Stromal cell of bone marrow (primary cell): ENCODE measurements at regions not wholly inside any gene's neighbourhood (a gene's known extent, or its start where the extent isn't known, plus 50 kb on each side); places are given as distances from the start of the nearest gene placed in this dataset.
"Not testable (repeated sequence)": the region's sequence is repeated elsewhere in the genome, so short reads cannot be mapped to it uniquely, and the experiment has no call there.

Experiments
- DNase-seq: peaks from one replicate; pipeline ENCODE4 v3.0.0-alpha.2; 2012; ENCODE audit warnings: low read depth

DNA sequence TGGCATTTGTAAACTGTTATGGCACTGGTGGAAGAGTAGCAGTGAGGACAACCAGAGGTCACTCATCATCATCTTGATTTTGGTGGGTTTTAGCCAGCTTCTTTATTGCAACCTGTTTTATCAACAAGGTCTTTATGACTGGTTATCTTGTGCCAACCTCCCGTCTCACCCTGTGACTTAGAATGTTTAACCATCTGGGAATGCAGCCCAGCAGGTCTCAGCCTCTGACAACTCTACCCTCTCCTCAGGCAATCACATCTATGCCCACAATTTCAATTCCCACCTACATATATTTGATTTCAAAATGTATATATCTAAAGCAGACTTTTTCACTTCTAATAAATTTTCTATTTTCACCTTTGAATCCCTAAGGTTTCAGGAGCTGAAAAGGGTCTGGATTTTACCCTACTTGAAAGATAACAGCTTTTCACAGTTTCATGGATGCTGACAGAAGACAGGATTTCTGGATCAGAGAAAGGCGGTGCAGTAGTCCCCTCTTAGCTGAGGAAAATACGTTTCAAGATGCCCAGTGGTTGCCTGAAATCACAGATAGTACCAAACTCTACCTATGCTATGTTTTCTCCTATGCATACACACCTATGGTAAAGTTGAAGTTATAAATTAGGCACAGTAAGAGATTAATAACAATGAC, 1171.8 kb downstream of the DIAPH3 start:
- DNase-seq: no peak

GRCh38 chr13:58992478-58993042, 1171.2 kb downstream of the DIAPH3 start:
- no peak for DNase-seq

GRCh38 chr13:58994077-58994476, 1169.7 kb downstream of the DIAPH3 start:
- DNase-seq: no peak

- no peak for DNase-seq
Measured at GRCh38 chr13:58994777-58995176, 1169.0 kb downstream of the DIAPH3 start.

GRCh38 chr13:58998716-58999115, 1165.0 kb downstream of the DIAPH3 start:
- DNase-seq: no peak

DNA sequence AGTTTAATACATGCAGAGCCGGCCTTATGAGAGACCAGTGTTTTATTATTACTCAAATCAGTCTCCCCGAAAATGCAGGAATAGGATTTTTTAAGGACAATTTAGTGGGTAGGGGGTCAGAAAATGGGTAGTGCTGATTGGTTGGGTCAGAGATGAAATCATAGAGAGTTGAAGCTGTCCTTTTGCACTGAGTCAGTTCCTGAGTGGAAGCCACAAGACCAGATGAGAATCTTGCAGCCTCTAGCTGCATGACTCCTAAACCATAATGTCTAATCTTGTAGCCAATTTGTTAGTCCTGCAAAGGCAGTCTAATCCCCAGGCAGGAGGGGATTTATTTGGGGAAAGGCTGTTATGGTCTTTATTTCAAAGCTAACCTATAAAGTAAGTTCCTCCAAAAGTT, 1163.9 kb downstream of the DIAPH3 start:
- DNase-seq: no peak

DNA sequence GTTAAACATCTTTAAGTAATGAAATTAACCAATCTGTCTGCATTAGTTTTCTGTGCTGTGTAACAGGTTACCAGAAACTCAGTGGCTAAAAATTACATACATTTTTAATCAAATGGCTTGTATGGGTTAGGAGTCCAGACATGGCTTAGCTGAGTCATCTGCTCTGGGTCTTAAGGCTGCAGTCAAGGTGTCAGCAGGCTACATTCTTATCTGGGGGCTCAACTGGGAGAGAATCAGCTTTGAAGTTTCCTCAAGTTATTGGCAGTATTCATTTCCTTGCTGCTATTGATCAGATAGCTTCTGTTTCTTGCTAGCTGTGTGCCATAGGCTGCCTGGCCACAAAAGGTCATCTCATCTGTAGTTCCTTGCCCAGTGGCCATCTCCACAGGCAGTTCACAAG, 1163.0 kb downstream of the DIAPH3 start:
- DNase-seq: no peak

DNA sequence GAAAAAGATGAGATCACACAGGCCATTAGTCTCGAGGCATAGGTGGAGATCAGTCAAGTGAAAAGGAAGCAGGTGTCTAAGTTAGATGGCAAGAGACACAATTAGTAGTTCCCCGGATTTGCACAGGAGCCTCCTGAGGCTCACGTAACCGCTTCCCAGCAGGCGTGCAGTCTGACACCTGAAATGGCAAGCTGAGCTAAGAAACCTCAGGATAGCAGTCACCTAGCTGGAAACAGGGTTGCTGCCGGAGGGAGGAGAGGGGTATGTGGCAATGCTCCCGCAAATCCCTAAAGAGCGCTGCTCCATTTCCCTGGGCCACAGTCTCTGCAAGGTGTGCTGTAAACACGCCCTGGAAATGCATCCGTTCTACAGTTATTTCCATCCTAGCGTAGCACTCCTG, 1151.0 kb downstream of the DIAPH3 start:
- no peak for DNase-seq

DNA sequence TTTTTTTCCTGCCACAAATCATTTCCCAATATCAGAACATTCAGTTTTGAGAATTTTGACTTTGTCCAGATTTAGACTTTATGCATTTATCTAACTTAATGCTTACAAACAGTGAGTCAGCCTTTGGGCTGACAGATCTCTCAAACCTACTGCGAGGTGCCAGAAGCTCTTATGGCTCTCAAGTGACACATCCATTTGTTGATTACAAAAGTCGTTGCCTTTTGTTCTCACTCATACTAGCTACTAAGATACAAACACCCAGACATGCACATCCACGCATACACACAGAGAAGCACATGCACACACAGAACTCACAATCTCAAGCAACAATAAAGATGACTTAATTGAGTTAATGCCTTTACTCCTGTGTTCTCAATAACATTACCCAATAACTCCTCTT, 1147.5 kb downstream of the DIAPH3 start:
- DNase-seq: no peak

DNA sequence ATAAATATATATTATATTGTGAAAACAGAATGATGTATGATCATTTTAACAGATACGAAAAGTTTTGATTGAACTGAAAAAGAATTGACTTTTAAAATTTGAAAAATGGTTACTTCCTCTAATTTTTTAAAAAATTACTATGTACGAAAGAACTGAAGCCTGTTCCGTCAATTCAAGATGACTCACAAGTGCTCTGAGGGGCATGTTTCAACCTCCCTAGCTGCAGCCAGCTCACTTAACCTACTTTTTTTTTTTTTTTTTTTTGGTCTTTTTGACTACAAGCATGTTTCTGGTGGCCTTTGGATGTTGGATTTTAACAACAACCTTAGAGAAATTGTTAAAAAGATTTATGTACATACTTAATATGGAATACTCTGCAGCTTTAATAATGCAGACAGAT, 1139.3 kb downstream of the DIAPH3 start:
- peak; percentile 7 for DNase-seq

DNA sequence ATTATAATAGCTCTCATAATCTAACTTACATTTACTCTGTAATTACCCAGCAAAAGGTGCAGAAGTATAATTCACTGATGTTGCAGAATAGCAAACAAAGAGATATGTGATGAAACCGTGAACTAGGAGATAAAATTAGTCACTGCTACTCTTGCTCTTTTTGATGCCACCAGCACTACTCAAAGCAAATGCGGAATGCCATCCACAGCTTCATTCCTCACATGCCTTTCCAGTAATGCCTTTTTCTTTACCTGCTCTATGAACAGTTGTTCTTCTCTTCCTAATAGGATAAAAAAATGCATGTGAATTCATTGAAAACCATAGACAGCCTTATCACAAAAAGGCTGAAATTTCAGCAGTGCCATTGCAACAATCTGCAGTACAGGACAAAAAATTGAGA, 1129.5 kb downstream of the DIAPH3 start:
- no peak for DNase-seq

GRCh38 chr13:59038824-59039223, 1124.9 kb downstream of the DIAPH3 start:
- peak; percentile 13 for DNase-seq

- DNase-seq: no peak
Measured at GRCh38 chr13:59043016-59043415, 1120.7 kb downstream of the DIAPH3 start.

- DNase-seq: no peak
Measured at GRCh38 chr13:59047546-59047945, 1116.2 kb downstream of the DIAPH3 start.

DNA sequence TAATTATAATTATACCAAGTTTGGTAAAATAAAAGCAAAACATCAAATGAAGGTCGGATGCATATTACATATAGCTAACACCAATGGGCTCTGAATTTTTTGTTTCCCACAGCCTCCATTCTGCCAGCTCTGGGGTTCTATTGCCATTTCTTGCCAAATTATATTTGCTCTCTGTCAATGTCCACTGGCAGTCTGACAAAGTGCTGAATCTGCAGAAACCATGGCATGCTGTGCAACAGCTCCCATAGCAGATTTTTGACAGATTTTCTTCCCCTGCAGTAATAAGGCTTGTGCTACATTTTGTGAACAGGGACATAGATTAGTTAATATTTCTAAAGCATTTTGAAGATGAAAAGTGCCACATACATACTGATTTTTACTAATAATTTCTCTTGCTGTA, 1102.1 kb downstream of the DIAPH3 start:
- no peak for DNase-seq

DNA sequence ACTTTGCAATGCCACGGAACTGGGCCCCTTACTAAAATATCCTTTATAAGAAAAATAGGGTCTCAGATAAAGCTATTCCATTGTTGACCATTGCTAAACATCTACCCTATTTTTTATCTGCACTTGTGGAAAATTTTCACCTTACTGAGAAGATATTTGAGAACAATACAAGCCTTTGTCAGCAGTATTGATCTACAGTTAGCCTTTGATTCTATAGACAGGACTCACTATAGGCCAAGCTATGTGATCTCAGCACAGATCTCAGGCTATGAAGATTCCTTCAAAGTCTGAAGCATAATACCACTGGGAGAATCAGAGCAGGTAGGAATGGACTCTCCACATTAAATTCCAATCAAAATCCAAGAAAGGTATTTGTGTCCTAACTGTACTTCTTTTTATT, 1099.7 kb downstream of the DIAPH3 start:
- DNase-seq: no peak

DNA sequence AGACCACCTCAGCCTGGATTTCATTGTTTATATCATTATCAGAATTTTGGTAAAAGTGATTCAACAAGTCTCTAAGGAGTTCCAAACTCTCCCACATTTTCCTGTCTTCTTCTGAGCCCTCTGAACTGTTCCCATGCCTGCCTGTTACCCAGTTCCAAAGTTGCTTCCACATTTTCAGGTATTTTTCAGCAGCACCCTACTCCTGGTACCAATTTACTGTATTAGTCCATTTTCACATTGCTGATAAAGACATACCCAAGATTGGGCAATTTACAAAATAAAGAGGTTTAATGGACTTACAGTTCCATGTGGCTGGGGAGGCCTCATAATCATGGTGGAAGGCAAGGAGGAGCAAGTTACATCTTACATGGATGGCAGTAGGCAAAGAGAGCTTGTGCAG, 1087.3 kb downstream of the DIAPH3 start:
- DNase-seq: not testable (repeated sequence)

DNA sequence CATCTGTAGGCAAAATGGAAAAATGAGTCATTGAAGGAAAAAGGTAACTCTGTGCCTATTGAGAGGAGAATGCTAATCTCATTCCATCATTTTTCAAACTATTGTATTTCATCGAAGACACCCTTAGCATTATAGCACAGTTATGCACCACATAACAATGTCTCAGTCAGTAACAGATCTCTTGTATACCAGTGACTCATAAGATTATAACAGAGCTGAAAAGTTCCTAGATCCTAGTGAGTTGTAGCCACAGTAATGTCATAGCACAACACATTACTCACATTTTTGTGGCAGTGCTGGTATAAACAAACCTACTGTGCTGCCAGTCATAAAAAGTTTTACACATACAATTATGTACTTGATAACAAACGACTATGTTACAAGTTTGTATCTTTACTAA, 1077.6 kb downstream of the DIAPH3 start:
- peak; percentile 19 for DNase-seq

DNA sequence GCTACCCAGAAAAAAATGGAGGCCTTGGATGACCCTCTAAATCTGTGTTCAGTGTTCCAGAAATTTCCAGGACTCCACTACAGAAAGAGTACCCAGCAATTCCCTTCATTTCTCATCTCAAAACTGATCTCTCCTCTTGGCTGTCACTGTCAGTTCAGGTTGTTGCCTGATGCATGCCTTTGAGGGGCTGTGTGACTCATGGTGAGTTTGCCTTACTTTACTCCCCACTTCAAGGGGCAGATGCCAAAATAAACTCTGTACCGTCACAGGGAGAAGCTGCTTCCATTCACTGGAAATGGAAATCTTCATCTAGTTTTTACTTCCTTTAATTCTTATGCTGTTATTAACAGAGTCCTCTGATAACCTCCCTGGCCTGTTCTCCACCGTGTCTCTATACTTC, 1075.0 kb downstream of the DIAPH3 start:
- peak; percentile 56 for DNase-seq

DNA sequence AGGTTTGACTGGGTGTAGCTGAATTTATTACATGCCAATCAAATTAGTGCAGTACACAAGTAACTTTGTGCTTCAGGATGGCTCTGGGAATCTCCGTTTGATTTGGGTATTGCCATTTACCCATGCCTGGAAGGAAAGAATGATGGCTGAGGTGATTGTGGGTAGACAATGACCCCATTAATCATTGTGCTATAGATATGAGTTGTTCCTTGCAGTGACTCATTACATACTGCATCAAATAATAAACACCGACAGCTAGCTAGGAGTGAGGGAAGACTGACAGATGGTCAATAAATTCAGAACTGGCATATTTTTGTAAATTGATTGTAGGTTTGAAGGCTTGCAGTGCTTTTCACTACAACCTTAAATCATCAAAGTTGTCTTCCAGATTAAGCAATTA, 1069.5 kb downstream of the DIAPH3 start:
- DNase-seq: no peak

- no peak for DNase-seq
Measured at GRCh38 chr13:59099182-59099974, 1064.3 kb downstream of the DIAPH3 start.

GRCh38 chr13:59103004-59103768, 1060.5 kb downstream of the DIAPH3 start:
- DNase-seq: peak; percentile 22

DNA sequence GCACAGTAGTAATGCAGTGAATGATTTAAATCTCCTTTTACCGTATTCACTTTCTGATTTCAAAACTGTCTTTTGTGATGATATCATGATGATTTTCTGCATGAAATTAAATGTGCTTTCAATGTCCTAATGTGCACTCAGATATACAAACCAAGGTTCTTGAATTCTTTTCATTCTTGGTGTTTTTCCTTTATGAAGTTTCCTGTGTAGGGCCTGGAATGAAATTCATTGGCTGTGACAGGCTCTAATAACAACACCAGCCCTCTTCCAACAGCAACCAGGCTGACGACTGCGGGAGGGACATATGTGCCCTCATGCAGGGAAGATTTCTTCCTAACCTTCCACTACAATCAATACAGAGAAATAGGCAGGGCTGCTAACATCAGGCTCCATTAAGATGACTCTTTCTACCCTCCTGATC, 1052.0 kb downstream of the DIAPH3 start:
- peak; percentile 31 for DNase-seq
